ENCODE measurements at regions not wholly inside any gene's neighbourhood (a gene's known extent, or its start where the extent isn't known, plus 50 kb on each side); places are given as distances from the start of the nearest gene placed in this dataset.
"Not testable (repeated sequence)": the region's sequence is repeated elsewhere in the genome, so short reads cannot be mapped to it uniquely, and the experiment has no call there.

GRCh38 chr1:157460381-157460780 lies 91.9 kb downstream of the FCRL5 start:
- H3K27ac Mint-ChIP-seq = no peak overlapping the region
- no peak for ATAC-seq (replicated peaks in 1 of 2)
- peaks cover 9% of the 10 kb centered on the region for H3K27me3 Mint-ChIP-seq (ENCODE audit: low read depth)

GRCh38 chr1:157457279-157457678 lies 95.0 kb downstream of the FCRL5 start:
- no peaks in the 10 kb centered on the region for H3K4me1 Mint-ChIP-seq (ENCODE audit: low read depth)
- no peak for ATAC-seq (replicated peaks in 1 of 2)
- no peak overlapping the region for H3K27ac Mint-ChIP-seq
- no peaks in the 10 kb centered on the region for H3K9me3 Mint-ChIP-seq
- no peak for DNase-seq
- no peak overlapping the region for H3K4me3 Mint-ChIP-seq
- H3K27me3 Mint-ChIP-seq (ENCODE audit: low read depth) = peaks cover 9% of the 10 kb centered on the region
- H3K36me3 Mint-ChIP-seq (ENCODE audit: insufficient read depth in 2 of 2) = no peaks in the 10 kb centered on the region

More at GRCh38 chr1:157460381-157460780, 91.9 kb downstream of the FCRL5 start:
- no peak for DNase-seq
- H3K4me3 Mint-ChIP-seq = no peak overlapping the region
- H3K36me3 Mint-ChIP-seq (ENCODE audit: insufficient read depth in 2 of 2) = no peaks in the 10 kb centered on the region
- no peaks in the 10 kb centered on the region for H3K4me1 Mint-ChIP-seq (ENCODE audit: low read depth)
- no peaks in the 10 kb centered on the region for H3K9me3 Mint-ChIP-seq

GRCh38 chr1:157455318-157455717 lies 97.0 kb downstream of the FCRL5 start:
- Mint-ChIP-seq H3K9me3 (no peaks in the 10 kb centered on the region), H3K4me3 (no peak overlapping the region), H3K4me1 (ENCODE audit: low read depth) (no peaks in the 10 kb centered on the region), H3K27ac (no peak overlapping the region), H3K36me3 (ENCODE audit: insufficient read depth in 2 of 2) (no peaks in the 10 kb centered on the region), H3K27me3 (ENCODE audit: low read depth) (peaks cover 9% of the 10 kb centered on the region)
- DNase-seq (no peak), ATAC-seq (replicated peaks in 1 of 2) (no peak)

- ATAC-seq (replicated peaks in 1 of 2) (no peak), DNase-seq (no peak)
- H3K27me3 Mint-ChIP-seq (ENCODE audit: low read depth) = no peaks in the 10 kb centered on the region
- H3K4me1 Mint-ChIP-seq (ENCODE audit: low read depth) = no peaks in the 10 kb centered on the region
- H3K27ac Mint-ChIP-seq = no peak overlapping the region
- H3K36me3 Mint-ChIP-seq (ENCODE audit: insufficient read depth in 2 of 2) = no peaks in the 10 kb centered on the region
- H3K4me3 Mint-ChIP-seq = no peak overlapping the region
- H3K9me3 Mint-ChIP-seq = no peaks in the 10 kb centered on the region
These were observed 102.2 kb downstream of the FCRL5 start for GRCh38 chr1:157450106-157450505.

GRCh38 chr1:157448636-157449035 lies 103.7 kb downstream of the FCRL5 start:
- no peak overlapping the region for H3K27ac Mint-ChIP-seq
- H3K9me3 Mint-ChIP-seq = no peaks in the 10 kb centered on the region
- ATAC-seq (replicated peaks in 1 of 2) = no peak
- H3K4me1 Mint-ChIP-seq (ENCODE audit: low read depth) = no peaks in the 10 kb centered on the region
- no peaks in the 10 kb centered on the region for H3K36me3 Mint-ChIP-seq (ENCODE audit: insufficient read depth in 2 of 2)
- H3K4me3 Mint-ChIP-seq = no peak overlapping the region
- no peak for DNase-seq
- H3K27me3 Mint-ChIP-seq (ENCODE audit: low read depth) = no peaks in the 10 kb centered on the region

- H3K27ac Mint-ChIP-seq; H3K4me3 Mint-ChIP-seq; DNase-seq; H3K36me3 Mint-ChIP-seq (ENCODE audit: insufficient read depth in 2 of 2); H3K9me3 Mint-ChIP-seq; H3K4me1 Mint-ChIP-seq (ENCODE audit: low read depth); H3K27me3 Mint-ChIP-seq (ENCODE audit: low read depth); ATAC-seq (replicated peaks in 1 of 2): not testable (repeated sequence)
These were observed 106.0 kb downstream of the FCRL5 start for GRCh38 chr1:157446356-157446755.

GRCh38 chr1:157445616-157446140 lies 106.6 kb downstream of the FCRL5 start:
- not testable (repeated sequence) for DNase-seq; H3K9me3 Mint-ChIP-seq; H3K27ac Mint-ChIP-seq; ATAC-seq (replicated peaks in 1 of 2); H3K4me3 Mint-ChIP-seq; H3K36me3 Mint-ChIP-seq (ENCODE audit: insufficient read depth in 2 of 2); H3K4me1 Mint-ChIP-seq (ENCODE audit: low read depth); H3K27me3 Mint-ChIP-seq (ENCODE audit: low read depth)

- Mint-ChIP-seq H3K27me3 (ENCODE audit: low read depth) (no peaks in the 10 kb centered on the region), H3K4me1 (ENCODE audit: low read depth) (no peaks in the 10 kb centered on the region), H3K36me3 (ENCODE audit: insufficient read depth in 2 of 2) (no peaks in the 10 kb centered on the region), H3K4me3 (no peak overlapping the region), H3K27ac (no peak overlapping the region), H3K9me3 (no peaks in the 10 kb centered on the region)
- DNase-seq = no peak
- no peak for ATAC-seq (replicated peaks in 1 of 2)
These were observed 110.2 kb downstream of the FCRL5 start for GRCh38 chr1:157442065-157442464.

GRCh38 chr1:157439302-157439954 lies 112.9 kb downstream of the FCRL5 start:
- H3K27ac Mint-ChIP-seq = no peak overlapping the region
- no peaks in the 10 kb centered on the region for H3K9me3 Mint-ChIP-seq
- no peak for DNase-seq
- no peaks in the 10 kb centered on the region for H3K36me3 Mint-ChIP-seq (ENCODE audit: insufficient read depth in 2 of 2)
- no peak overlapping the region for H3K4me3 Mint-ChIP-seq
- no peaks in the 10 kb centered on the region for H3K4me1 Mint-ChIP-seq (ENCODE audit: low read depth)
- H3K27me3 Mint-ChIP-seq (ENCODE audit: low read depth) = peaks cover 9% of the 10 kb centered on the region
- no peak for ATAC-seq (replicated peaks in 1 of 2)

- H3K4me3 Mint-ChIP-seq = no peak overlapping the region
- H3K36me3 Mint-ChIP-seq (ENCODE audit: insufficient read depth in 2 of 2) = no peaks in the 10 kb centered on the region
- H3K27ac Mint-ChIP-seq = no peak overlapping the region
- DNase-seq (no peak), ATAC-seq (replicated peaks in 1 of 2) (no peak)
- no peaks in the 10 kb centered on the region for H3K4me1 Mint-ChIP-seq (ENCODE audit: low read depth)
- H3K27me3 Mint-ChIP-seq (ENCODE audit: low read depth) = peaks cover 18% of the 10 kb centered on the region
- H3K9me3 Mint-ChIP-seq = no peaks in the 10 kb centered on the region
These were observed 113.7 kb downstream of the FCRL5 start for GRCh38 chr1:157438613-157439012.

- H3K27ac Mint-ChIP-seq = no peak overlapping the region
These were observed 114.2 kb downstream of the FCRL5 start for GRCh38 chr1:157438146-157438545.

GRCh38 chr1:157437296-157437695 lies 115.0 kb downstream of the FCRL5 start:
- no peaks in the 10 kb centered on the region for H3K36me3 Mint-ChIP-seq (ENCODE audit: insufficient read depth in 2 of 2)
- no peaks in the 10 kb centered on the region for H3K4me1 Mint-ChIP-seq (ENCODE audit: low read depth)
- no peaks in the 10 kb centered on the region for H3K9me3 Mint-ChIP-seq
- H3K27me3 Mint-ChIP-seq (ENCODE audit: low read depth) = peaks cover 20% of the 10 kb centered on the region
- DNase-seq = no peak
- H3K4me3 Mint-ChIP-seq = no peak overlapping the region
- H3K27ac Mint-ChIP-seq = no peak overlapping the region
- no peak for ATAC-seq (replicated peaks in 1 of 2)

More at GRCh38 chr1:157438146-157438545, 114.2 kb downstream of the FCRL5 start:
- H3K4me3 Mint-ChIP-seq = no peak overlapping the region
- no peaks in the 10 kb centered on the region for H3K36me3 Mint-ChIP-seq (ENCODE audit: insufficient read depth in 2 of 2)
- DNase-seq (no peak), ATAC-seq (replicated peaks in 1 of 2) (no peak)
- no peaks in the 10 kb centered on the region for H3K4me1 Mint-ChIP-seq (ENCODE audit: low read depth)
- H3K27me3 Mint-ChIP-seq (ENCODE audit: low read depth) = peaks cover 20% of the 10 kb centered on the region
- no peaks in the 10 kb centered on the region for H3K9me3 Mint-ChIP-seq

- Mint-ChIP-seq H3K36me3 (ENCODE audit: insufficient read depth in 2 of 2) (no peaks in the 10 kb centered on the region), H3K27me3 (ENCODE audit: low read depth) (peaks cover 20% of the 10 kb centered on the region), H3K4me3 (no peak overlapping the region)
These were observed 120.6 kb downstream of the FCRL5 start for GRCh38 chr1:157431751-157432150.

GRCh38 chr1:157429601-157430240 lies 122.6 kb downstream of the FCRL5 start:
- Mint-ChIP-seq H3K9me3 (no peaks in the 10 kb centered on the region), H3K36me3 (ENCODE audit: insufficient read depth in 2 of 2) (no peaks in the 10 kb centered on the region), H3K4me3 (no peak overlapping the region), H3K27ac (no peak overlapping the region), H3K27me3 (ENCODE audit: low read depth) (peaks cover 14% of the 10 kb centered on the region), H3K4me1 (ENCODE audit: low read depth) (no peaks in the 10 kb centered on the region)
- ATAC-seq (replicated peaks in 1 of 2) = no peak
- no peak for DNase-seq

More at GRCh38 chr1:157431751-157432150, 120.6 kb downstream of the FCRL5 start:
- Mint-ChIP-seq H3K9me3 (no peaks in the 10 kb centered on the region), H3K27ac (no peak overlapping the region), H3K4me1 (ENCODE audit: low read depth) (no peaks in the 10 kb centered on the region)
- ATAC-seq (replicated peaks in 1 of 2) (no peak), DNase-seq (no peak)
